GM12878 (cell line): ENCODE measurements at regions not wholly inside any gene's neighbourhood (a gene's known extent, or its start where the extent isn't known, plus 50 kb on each side); places are given as distances from the start of the nearest gene placed in this dataset.
"Not testable (repeated sequence)": the region's sequence is repeated elsewhere in the genome, so short reads cannot be mapped to it uniquely, and the experiment has no call there.

Experiments
- ATAC-seq: fragments of 200-7000 bp; cut with Tn5 transposase; 3 replicates; pipeline ENCODE4 v1.9.1; 2020; ENCODE audit warnings: mild to moderate bottlenecking, moderate library complexity
- BruUV-seq: library from RNA; stranded (reverse); fragments of 400-500 nt; replicated peaks from 2 replicates; lab custom pipeline; 2021; lab: Mats Ljungman, UMichigan
- CTCF ChIA-PET: fragments of 300-600 bp; sonication (Branson Sonifier 250); formaldehyde crosslinking; extraction: SDS; loops from one replicate; lab custom pipeline; 2021; ENCODE audit warnings: inconsistent platforms; lab: Yijun Ruan, JAX
- POLR2A ChIA-PET: fragments of 350-600 bp; formaldehyde crosslinking; extraction: SDS; loops from one replicate; lab custom pipeline; 2021; ENCODE audit warnings: inconsistent platforms; lab: Charles Lee
- RAD21 ChIA-PET: fragments of 300-600 bp; sonication (Branson Sonifier 250); formaldehyde crosslinking; loops from one replicate; lab custom pipeline; 2023; ENCODE audit warnings: antibody characterized with exemption; ENCODE audit not compliant: unreplicated experiment; lab: Charles Lee
- SMC1A ChIA-PET: fragments of 300-600 bp; sonication (Branson Sonifier 250); formaldehyde crosslinking; loops from one replicate; lab custom pipeline; 2023; ENCODE audit not compliant: unreplicated experiment, uncharacterized antibody; lab: Charles Lee
- DNase-seq: peaks from one replicate; pipeline ENCODE4 v3.0.0-alpha.2; 2011; ENCODE audit warnings: low read depth, low spot score
- FAIRE-seq: peaks from 3 replicates; lab custom pipeline; 2011; peaks lifted over from hg19 to GRCh38; lab: Jason Lieb, UNC
- H2AFZ ChIP-seq: 2 replicates; pipeline ENCODE4 v1.6.0; 2011; ENCODE audit warnings: low read depth, low read length, control low read depth; ENCODE audit not compliant: control insufficient read depth
- H3K27ac ChIP-seq: 2 replicates; pipeline ENCODE4 v1.5.1; 2011; ENCODE audit warnings: control low read depth; ENCODE audit not compliant: control insufficient read depth, insufficient read depth
- H3K27me3 ChIP-seq, 2 experiments: replicated peaks in 1 of 2; 2 replicates each; pipeline versions ENCODE4 v1.6.0 to v1.6.1; 2011; ENCODE audit warnings: low read length in 1 of 2; ENCODE audit not compliant: control insufficient read depth in 2 of 2, insufficient read depth in 2 of 2
- H3K36me3 ChIP-seq, 2 experiments: 2 replicates each; pipeline ENCODE4 v1.5.1; 2011; ENCODE audit warnings: low read length in 1 of 2; ENCODE audit not compliant: control insufficient read depth in 2 of 2, insufficient read depth in 2 of 2
- H3K4me1 ChIP-seq: 2 replicates; pipeline ENCODE4 v1.6.1; 2011; ENCODE audit warnings: mild to moderate bottlenecking, low read length, moderate library complexity, mixed read lengths; ENCODE audit not compliant: control insufficient read depth, insufficient read depth
- H3K4me2 ChIP-seq: 2 replicates; pipeline ENCODE4 v1.6.0; 2011; ENCODE audit warnings: control low read depth; ENCODE audit not compliant: control insufficient read depth, insufficient read depth
- H3K4me3 ChIP-seq: fragments of 200-600 bp; sonication (generic); 2 replicates; pipeline ENCODE4 v1.5.1; 2016
- H3K79me2 ChIP-seq: 2 replicates; pipeline ENCODE4 v1.6.0; 2011; ENCODE audit warnings: low read length; ENCODE audit not compliant: control insufficient read depth, insufficient read depth
- H3K9ac ChIP-seq: 2 replicates; pipeline ENCODE4 v1.8.0; 2011; ENCODE audit warnings: low read length, control low read depth, mixed read lengths; ENCODE audit not compliant: control insufficient read depth, insufficient read depth
- H3K9me3 ChIP-seq: replicated peaks from 3 replicates; pipeline ENCODE4 v1.5.1; 2011; ENCODE audit warnings: mild to moderate bottlenecking, low read length; ENCODE audit not compliant: control insufficient read depth, insufficient read depth
- H4K20me1 ChIP-seq: 2 replicates; pipeline ENCODE4 v1.6.0; 2011; ENCODE audit not compliant: control insufficient read depth, insufficient read depth
- BHLHE40 ChIP-seq, 2 experiments: fragments of 450-650 bp in 1 of 2; IDR thresholded peaks; 2 replicates each; pipeline ENCODE4 v1.6.1; 2011 to 2017; ENCODE audit warnings: low read depth in 2 of 2, borderline replicate concordance in 1 of 2, improper control_type of control experiment in 1 of 2, low read length in 1 of 2, mild to moderate bottlenecking in 1 of 2
- CREB1 ChIP-seq: IDR thresholded peaks from 2 replicates; pipeline ENCODE4 v1.6.1; 2012; ENCODE audit warnings: low read depth, mild to moderate bottlenecking, inconsistent platforms
- CREM ChIP-seq: IDR thresholded peaks from 2 replicates; pipeline ENCODE4 v1.6.1; 2014; ENCODE audit warnings: antibody characterized with exemption, low read depth
- IKZF1 ChIP-seq: fragments of 450-650 bp; conservative IDR thresholded peaks from 2 replicates; pipeline ENCODE4 v1.6.1; 2017; ENCODE audit warnings: antibody characterized with exemption, mild to moderate bottlenecking
- IRF4 ChIP-seq: IDR thresholded peaks from 2 replicates; pipeline ENCODE4 v1.6.1; 2011; ENCODE audit warnings: low read depth, low read length
- IRF5 ChIP-seq: fragments of 450-650 bp; IDR thresholded peaks from 2 replicates; pipeline ENCODE4 v1.6.1; 2017; ENCODE audit warnings: borderline replicate concordance
- NR2F1 ChIP-seq: fragments of 450-650 bp; conservative IDR thresholded peaks from 2 replicates; pipeline ENCODE4 v1.6.1; 2017; ENCODE audit warnings: mild to moderate bottlenecking
- POU2F2 ChIP-seq: IDR thresholded peaks from 3 replicates; pipeline ENCODE4 v1.6.1; 2011; ENCODE audit warnings: low read depth, mild to moderate bottlenecking, low read length, borderline replicate concordance
- RAD21 ChIP-seq: IDR thresholded peaks from 2 replicates; pipeline ENCODE4 v1.6.1; 2011; ENCODE audit warnings: mild to moderate bottlenecking, low read depth, low read length, moderate library complexity; ENCODE audit not compliant: insufficient read depth
- RAD51 ChIP-seq: fragments of 450-650 bp; IDR thresholded peaks from 2 replicates; pipeline ENCODE4 v1.6.1; 2016; ENCODE audit warnings: moderate library complexity, mild to moderate bottlenecking, inconsistent platforms
- YY1 ChIP-seq: IDR thresholded peaks from 2 replicates; pipeline ENCODE4 v1.6.1; 2011; ENCODE audit warnings: low read depth, mild to moderate bottlenecking, low read length
- ZBED1 ChIP-seq: IDR thresholded peaks from 2 replicates; pipeline ENCODE4 v1.6.1; 2016; ENCODE audit warnings: borderline replicate concordance
- WGBS: methylation state at CpG from one replicate; pipeline ENCODE4 v1.1.6; 2016; ENCODE audit warnings: low lambda C conversion rate; ENCODE audit not compliant: insufficient replicate concordance, insufficient coverage; ENCODE audit errors: missing lambda C conversion rate; 5-methylcytosine and 5-hydroxymethylcytosine counted together
- in situ Hi-C: fragments of 300-500 bp; cut with MboI; formaldehyde crosslinking; loops from 9 replicates; pipeline ENCODE4 v1.14.3; 2018; ENCODE audit warnings: mixed read lengths
- intact Hi-C: fragments of 100-400 bp; cut with micrococcal nuclease; formaldehyde crosslinking; loops from one replicate; pipeline ENCODE4 v1.14.2; 2022; ENCODE audit not compliant: unreplicated experiment

GRCh38 chr10:95133016-95133752 is 60.9 kb upstream of the ACSM6 start (continued):
- TF ChIP-seq IRF5 = no peak
- no peak for TF ChIP-seq ZBED1
- TF ChIP-seq CREB1 = no peak
- peak; percentile 43; the same call in 1 of the 2 replicates for TF ChIP-seq IRF4
- peak; percentile 10; the same call in 1 of the 3 replicates for TF ChIP-seq POU2F2
- no peak for TF ChIP-seq CREM
- peak; percentile 86 for TF ChIP-seq RAD21
- TF ChIP-seq YY1 = peak; percentile 75
- 0 out of 2 replicates have a peak, but pooled peaks have one; percentile 52 for TF ChIP-seq NR2F1
- TF ChIP-seq IKZF1 = no peak
- TF ChIP-seq RAD51 = peak; percentile 72; the same call in 1 of the 2 replicates
- peak in 1 of 2 experiments; percentile 36; a peak in 1 of 4 replicates for TF ChIP-seq BHLHE40 (IDR thresholded peaks at IDR 0.05; ENCODE audit: borderline replicate concordance in 1 of 2, low read depth in 2 of 2, low read length in 1 of 2)
- TF ChIP-seq, all 136 proteins: peak for 11

- H3K9me3 ChIP-seq, H3K79me2 ChIP-seq, ATAC-seq, RAD21 ChIA-PET, FAIRE-seq, H4K20me1 ChIP-seq, H3K36me3 ChIP-seq, CTCF ChIA-PET, DNase-seq, SMC1A ChIA-PET, H3K4me3 ChIP-seq, H3K9ac ChIP-seq, H2AFZ ChIP-seq, H3K27ac ChIP-seq, BruUV-seq, H3K4me1 ChIP-seq, H3K4me2 ChIP-seq, H3K27me3 ChIP-seq, POLR2A ChIA-PET: not testable (repeated sequence)
- 82% methylated on average over 2 of the region's 2 CpGs for WGBS
- in situ Hi-C loops (loop anchor here (5.0 kb wide), 2 partner anchors 112 to 232 kb away; no protein-coding TSS in a partner anchor), intact Hi-C loops (loop anchor here (5.0 kb wide), 1 partner anchor 317 kb away; no protein-coding TSS in a partner anchor)
Observed at GRCh38 chr10:95130429-95130828, 61.1 kb upstream of the CYP2C8 start.
